Right hindlimb (tissue), 1 donor: ENCODE measurements at regions not wholly inside any gene's neighbourhood (a gene's known extent, or its start where the extent isn't known, plus 50 kb on each side); places are given as distances from the start of the nearest gene placed in this dataset.
"Not testable (repeated sequence)": the region's sequence is repeated elsewhere in the genome, so short reads cannot be mapped to it uniquely, and the experiment has no call there.

Experiments
- DNase-seq: peaks from one replicate; pipeline ENCODE4 v3.0.0-alpha.2; 2018

DNA sequence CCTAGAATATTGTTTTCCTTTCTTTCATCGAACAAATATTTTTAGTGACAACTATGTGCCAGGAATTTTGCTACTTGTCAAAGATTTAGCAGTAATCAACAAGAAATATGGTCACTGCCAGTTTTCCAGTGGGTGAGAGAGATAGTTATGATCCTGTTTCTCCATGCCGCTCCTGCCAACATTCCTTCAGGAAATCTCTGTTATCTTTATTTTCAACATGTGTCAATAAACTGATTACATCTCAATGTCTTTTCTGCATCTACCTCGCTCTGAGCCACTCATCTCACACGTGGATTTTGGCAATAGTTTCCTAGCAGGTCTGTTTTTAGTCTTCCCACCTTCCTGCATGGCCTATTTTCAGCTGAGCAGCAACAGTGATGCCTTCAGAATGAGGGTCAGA, 650.0 kb upstream of the STXBP6 start:
- no peak for DNase-seq

DNA sequence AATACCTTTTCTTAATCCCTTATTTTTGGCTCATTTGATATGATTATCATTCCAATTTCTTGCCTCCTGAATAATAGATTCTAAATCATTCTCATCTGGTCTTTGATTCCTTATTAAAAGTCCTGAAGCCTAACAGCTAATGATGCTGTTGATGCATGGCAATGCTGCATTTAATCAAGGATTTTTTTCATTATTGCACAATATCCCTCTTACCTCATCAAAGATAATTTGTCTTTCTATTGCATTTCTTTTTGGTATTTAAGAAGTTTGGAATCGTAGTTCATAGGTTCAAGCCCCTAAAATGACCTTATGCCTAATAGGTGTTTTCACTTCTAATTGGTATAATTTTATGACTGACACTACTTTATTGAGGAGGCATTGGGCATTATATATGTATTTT, 648.2 kb upstream of the STXBP6 start:
- no peak for DNase-seq

DNA sequence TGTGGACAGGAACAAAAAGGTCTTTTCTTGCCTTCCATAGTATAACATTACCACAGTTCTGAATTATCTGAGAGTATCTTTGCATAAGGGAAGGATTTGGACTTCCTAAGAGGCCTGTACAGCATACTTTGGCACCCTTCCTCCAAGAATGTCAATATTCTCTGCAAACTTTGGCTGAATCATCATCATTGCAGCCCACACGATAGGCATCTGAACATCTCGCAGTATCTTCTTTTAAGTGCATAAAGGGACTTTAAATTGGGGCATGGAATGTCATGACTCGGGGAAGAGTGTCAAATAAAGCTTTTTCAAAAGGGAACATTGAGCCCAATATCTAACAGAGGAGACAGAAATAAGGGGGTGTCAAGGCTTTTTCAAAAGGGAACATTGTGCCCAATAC, 646.2 kb upstream of the STXBP6 start:
- no peak for DNase-seq

DNA sequence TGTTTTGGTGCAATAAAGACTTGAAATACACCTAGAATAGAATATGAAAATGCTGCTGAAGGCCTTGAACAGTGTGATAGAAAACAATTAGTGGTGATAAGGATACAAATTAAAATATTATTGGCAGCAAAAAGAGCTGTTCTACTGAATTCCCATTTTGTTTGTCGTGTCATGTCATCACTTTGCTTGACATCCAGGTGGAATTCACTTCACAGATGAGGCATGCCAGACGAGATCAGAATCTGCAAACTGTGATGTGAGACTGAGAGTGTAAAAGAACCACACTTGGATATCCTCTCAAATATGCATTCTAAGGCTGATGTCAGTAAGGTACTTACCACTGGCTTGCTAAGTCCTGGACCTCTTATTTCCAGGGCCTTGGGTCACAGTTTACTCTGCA, 635.1 kb upstream of the STXBP6 start:
- DNase-seq = no peak

DNA sequence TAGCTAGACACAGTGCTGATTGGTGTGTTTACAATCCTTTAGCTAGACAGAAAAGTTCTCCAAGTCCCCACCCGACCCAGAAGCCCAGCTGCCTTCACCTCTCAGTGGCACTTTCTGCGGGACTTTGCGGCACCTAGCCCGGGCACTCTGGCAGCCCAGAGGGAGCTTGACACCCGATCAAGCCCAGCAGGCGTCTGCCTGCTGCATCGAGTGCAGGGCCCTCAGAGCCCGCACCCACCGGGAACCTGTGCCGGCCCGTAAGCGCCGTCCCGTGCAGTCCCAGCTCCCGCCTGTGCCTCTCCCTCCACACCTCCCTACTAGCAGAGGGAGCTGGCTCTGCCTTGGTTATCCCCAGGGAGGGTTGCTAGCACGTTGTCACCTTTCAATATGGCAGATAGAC, 631.0 kb upstream of the STXBP6 start:
- no peak for DNase-seq

DNA sequence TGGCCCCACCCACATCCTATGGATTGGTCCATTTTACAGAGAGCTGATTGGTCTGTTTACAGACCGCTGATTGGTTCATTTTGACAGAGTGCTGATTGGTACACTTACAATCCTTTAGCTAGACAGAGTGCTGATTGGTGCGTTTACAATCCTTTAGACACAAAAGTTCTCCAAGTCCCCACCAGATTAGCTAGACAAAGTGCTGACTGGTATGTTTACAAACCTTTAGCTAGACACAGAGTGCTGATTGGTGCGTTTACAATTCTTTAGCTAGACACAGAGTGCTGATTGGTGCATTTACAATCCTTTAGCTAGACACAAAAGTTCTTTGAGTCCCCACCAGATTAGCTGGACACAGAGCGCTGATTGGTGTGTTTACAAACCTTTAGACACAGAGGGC, 630.6 kb upstream of the STXBP6 start:
- not testable (repeated sequence) for DNase-seq

DNA sequence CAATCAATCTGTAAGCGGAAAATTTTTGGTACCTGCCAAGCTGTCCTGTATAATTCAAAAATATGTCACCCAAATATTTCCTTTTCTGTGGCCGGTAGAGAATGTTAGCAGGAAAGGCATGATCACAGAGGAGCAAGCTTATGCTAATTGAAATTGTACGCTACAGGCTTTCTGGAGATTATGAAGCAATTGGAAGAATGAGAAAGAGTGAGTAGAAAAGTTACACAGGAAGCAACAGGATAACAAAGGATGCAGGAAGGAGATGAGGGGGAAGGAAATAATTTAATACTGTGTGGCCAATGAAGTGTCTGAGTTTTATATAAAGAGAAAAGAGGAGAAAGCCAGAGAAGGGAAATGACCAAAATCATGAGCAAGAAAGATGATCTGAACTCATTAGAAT, 627.2 kb upstream of the STXBP6 start:
- no peak for DNase-seq

DNA sequence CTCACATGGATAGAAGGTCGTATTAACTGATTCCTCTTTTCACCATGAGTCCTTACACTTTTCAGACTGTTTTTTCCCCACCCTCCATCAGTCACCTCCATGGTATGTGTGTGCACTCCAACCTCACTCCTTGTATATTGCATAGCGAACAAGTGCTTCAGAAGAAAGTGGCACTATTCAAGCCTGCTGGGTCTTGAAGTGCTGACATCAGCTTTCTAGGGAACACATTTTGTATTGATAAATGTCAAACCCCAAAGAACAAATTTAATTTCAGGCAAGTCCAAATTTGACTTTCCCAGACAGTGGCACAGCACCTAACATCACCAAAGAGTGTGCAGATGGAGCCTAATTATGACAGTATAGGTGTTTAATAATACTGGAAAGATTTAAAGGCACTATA, 617.4 kb upstream of the STXBP6 start:
- DNase-seq = no peak

DNA sequence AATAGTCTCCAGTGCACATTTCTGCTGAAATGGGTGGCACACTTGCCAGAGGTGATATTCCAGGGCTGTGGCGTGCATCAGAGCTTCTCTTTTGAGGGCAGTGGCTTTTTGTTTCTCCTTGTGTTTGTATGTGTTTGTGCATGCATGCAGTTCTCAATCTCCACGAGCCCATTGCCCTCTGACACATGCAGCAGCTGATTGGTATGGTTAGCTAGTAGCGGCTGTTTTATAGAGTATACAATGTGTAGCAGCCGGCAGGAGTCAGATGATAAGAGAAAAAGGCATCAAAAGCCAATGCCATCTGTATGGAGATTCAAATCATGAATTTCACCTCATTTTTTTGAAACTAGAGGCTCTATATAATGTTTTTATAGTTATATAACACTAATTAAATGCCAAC, 616.9 kb upstream of the STXBP6 start:
- no peak for DNase-seq

DNA sequence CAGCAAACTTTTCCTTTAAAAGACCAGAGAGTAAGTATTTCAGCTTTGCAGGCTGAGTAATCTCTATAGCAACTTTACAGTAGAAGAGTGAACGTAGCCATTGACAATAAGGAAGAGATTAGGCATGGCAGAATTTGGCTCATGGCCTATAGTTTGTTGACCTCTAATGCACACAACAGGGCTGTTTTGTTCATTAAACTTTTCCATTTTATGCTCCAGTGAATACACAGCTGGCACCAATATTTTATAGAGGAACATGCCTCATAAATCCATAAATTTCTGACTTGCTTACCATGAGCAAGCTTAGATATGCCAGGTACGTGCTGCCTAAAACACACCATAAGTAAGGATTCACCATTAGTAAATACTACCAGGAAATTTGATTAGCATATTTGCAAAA, 609.0 kb upstream of the STXBP6 start:
- DNase-seq = no peak

DNA sequence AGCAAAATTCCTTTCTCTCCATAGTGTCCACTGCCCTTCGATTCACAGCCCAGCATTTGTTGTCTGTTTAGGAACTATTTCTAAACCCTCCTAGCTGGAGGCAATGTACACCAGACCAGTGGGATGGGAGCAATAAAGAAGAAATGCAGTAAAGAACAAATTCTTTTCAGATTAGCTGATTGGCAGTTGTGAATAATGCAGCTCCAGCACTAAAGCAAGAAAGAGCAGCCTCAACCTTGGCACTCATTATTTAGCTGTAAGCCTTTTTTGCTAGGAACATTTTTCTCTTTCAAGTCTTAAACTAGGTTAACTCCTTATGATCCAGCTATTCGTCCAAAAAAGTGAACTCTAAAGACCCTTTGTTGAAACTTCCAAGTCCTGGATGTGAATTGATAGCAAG, 580.5 kb upstream of the STXBP6 start:
- DNase-seq = no peak

DNA sequence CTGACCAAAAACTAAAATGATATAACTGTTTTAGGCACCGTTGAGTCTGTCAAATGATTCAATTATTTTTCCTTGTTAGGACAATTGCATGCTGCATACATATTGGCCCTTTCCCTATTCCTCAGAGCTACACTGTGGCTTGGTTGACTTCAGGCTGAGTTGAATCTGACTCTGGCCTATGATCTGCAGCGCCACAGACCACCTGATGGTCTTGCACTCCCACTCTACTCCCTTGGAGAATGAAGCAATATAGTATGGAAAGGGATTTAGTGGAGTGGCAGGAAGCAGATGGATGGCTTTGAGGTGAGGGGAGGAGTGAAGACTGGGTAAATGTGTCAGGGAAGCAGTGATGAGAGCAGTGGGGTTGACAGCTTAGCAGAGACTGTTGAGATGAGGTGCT, 579.0 kb upstream of the STXBP6 start:
- no peak for DNase-seq

DNA sequence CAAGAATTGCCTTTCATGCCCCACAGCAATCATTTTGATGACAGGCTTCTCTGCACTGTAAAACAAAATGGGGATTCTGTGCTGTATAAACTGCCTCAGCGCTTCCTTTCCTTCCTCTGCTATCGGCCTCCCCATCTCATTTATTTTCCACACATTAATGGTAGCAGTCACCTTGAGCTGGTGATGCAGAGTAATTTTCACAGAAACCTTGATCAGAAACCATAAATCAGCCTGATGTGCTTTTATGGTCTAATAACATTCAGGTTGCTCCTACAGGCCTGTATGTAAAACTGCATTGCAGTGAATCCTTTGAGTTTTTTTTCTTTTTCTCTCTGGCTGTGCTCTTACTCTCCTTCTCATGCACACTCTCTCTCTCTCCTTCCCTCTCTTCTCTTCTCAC, 578.4 kb upstream of the STXBP6 start:
- DNase-seq = no peak

DNA sequence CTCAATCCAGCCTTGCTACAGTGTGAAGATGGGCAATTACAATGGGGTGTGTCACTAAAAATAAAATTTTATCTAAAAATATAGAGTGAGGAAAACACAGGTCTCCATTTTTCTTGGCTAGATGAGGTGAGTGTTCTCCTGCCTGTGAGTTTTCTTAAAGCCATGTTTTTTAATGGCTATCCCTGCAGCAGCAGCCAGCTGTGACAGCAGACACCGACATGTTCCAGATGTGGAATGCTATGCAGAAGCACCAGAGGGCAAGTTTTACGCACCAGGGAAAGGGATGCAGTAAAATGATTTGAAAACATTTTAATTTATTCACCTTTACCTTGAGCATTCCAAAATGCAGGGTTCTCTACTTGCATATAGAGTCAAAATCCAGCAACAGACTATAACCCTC, 577.0 kb upstream of the STXBP6 start:
- DNase-seq = no peak

DNA sequence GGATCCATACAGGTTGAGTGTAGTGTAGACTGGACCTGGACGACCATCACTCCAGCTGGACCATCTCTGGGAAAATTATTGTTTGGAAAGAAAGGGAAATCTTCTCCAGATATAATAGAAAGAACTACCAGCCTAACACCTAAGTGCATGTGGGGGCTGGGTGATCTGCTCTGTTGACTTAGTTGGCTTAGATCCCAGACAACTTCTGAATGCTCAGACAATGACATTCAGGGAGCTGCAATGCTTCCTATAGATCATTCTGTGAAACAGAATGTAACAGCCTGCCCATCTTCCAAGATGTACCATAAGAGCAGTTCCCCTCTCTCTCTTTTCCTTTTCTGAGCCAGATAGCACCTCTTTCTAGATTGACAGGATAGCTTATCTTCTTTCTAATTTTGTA, 572.8 kb upstream of the STXBP6 start:
- no peak for DNase-seq

DNA sequence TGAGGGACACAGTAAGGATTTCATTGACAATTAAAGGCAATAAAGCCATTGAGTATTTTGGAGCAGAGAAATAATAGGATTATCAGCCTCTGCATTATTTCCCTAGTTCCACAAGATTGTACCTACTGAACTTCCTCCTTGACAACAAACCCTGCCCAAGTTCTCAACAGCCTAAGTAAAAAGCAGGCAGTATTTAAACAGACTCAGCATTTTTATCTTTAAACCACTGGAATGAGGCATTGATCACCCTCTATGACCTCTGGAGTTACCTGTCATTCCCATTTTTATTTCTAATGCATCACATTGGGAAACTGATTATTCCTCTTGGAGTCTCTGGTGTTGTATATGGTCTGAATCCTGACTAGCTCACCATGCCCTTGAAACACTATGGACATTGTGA, 570.6 kb upstream of the STXBP6 start:
- DNase-seq = no peak

DNA sequence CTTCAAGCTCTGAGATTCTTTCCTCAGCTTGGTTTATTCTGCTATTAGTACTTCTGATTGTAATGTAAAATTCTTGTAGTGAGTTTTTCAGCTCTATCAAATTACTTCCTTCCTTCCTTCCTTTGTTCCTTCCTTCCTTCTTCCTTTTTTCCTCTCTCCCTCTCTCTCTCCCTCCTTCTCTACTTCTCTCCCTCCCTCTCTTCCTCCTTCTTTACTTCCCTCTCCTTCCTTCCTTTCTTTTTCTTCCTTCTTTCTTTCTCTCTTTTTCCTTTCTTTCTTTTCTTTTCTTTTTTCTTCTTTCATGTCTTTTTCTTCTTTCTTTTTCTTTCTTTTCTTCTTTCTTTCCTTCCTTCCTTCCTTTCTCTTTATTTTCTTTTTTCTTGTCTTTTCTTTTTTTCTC, 565.2 kb upstream of the STXBP6 start:
- DNase-seq = no peak

DNA sequence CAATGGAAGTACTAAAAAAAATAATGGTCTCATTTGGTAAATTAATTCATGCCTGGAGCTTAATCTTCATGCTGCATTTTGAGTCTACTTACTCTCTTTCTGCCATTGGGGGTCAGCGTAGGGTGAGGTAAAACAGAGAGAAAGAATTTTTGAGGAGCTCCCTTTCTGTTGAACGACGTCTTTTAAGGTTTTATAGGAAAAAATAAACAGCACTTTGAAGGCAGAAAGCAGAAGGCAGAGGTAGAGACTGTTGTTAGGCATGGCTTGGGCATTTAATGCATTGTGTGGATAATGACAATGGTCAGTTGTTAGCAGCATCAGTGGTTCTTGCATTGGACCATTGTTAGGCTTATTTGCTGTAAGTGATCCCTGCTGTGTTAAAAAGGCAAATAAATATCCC, 557.2 kb upstream of the STXBP6 start:
- no peak for DNase-seq

DNA sequence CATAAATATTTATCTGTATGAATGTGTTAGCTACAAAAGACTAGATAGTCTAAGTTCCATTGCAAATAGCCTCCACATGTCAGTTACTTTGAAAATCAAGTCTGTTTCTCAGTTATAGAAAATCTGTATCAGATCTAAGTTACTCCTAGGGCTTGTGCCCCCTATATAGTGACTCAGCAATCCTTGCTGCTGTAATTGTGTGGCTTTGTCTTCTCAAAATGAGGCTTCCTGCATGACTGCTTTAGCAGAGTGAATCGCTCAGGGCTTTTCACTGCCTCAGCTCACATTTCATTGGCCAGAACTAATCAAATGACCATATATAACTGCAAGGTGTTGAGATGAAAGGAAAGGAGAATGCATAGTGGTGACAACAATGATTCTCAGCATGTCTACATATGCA, 552.2 kb upstream of the STXBP6 start:
- no peak for DNase-seq

DNA sequence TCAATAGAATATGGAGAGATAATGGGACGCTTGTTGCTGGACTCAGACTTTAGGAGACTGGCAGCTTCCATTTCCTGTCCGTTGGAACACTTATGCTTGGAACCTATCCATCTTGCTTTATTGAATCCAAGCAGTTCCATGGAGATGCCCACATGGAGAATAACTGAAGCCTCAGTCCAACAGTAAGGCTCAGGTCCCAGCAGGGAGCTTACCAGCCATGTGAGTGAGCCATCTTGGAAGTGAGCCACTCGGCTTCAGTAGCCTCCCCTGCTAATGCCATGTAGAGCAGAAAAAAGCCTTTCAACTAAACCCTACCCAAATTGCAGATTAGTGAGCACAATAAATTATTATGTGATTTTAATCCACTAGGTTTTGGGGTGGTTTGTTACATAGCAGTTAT, 538.8 kb upstream of the STXBP6 start:
- DNase-seq = no peak

DNA sequence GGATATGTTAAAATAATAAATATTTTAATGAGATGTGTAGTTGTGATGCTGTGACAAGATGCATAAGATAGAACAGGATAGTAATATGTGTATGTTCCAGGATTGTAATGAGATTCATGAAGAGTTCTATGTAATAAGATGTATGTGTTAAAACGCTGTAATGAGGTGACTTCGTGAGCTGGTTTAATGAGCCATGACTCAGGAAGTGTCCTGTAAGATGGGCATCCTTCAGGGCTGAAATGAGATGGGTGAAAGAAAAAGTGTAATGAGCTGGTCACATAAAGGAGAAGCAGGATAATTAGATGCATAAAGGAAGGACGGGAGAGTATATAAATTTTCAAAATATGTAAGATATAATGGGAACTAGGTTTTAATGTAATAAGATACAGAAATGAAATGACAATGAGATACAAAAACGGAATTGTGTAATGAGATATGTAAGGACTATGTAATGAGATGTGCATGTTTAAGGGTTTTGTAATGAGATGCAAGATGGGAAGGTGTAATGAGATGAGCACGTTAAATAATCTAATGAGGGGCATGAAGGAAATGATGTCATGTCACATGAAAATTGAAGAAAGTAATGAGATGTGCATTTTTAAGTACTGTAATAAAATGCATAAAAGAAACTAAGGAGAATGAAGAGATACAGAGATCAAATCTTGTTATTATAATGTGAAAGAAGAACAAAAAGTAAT, 524.8 kb upstream of the STXBP6 start:
- DNase-seq = no peak

DNA sequence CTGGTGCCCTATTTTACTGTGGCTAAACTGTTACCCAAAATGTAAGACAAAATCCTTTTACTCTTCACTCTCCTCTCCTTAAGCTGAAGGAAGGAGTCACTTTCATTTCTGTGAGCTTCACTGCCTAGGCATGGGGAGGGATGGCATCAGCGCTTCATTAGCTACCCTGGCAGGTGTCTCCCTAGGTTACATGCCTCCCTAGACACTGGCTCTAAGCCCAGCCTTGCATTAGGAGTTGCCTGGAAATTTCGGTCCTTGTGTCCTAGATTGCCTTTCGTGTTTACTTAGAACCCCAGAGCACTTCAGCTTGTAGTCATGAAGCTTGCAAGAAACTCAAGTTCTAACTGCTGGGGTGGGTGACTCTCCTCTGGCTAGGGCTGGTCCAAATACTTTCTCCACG, 520.5 kb upstream of the STXBP6 start:
- DNase-seq = no peak

DNA sequence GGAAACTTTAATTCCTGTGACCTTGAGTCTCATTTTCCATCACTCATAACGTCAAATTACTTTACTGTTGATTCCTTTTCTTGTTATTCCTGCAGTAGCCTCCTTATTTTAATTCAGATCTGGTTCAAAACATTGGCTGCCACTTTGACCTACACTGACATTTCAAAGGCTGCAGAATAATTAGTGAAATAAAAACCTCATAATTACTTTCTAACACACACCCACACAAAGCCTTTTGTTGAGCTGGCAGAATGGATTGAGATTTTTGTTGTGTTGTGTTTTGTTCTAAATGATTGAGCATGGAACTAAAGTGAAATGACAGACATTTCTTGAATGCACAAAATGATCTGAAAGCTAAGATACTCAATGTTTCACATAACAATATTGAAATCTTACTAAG, 507.5 kb upstream of the STXBP6 start:
- DNase-seq = no peak

DNA sequence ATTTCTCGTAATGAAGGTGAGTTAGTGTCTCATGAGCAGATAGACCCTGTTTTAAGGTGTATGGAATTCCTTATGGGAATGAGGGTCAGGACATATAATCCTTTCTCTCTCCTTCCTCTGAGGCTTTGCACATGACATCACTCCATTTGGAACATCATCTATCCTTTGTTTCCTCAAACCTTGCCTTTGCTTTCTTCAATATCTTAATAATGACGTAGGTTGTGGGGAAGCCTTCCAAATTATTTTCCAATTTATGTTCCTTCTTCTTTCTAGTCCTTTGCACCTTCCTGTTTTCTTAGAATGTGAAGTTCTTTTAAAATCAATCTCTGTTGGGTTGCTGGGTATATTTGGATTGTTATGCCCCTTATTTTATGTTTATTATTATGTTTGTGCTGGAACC, 502.9 kb upstream of the STXBP6 start:
- no peak for DNase-seq

DNA sequence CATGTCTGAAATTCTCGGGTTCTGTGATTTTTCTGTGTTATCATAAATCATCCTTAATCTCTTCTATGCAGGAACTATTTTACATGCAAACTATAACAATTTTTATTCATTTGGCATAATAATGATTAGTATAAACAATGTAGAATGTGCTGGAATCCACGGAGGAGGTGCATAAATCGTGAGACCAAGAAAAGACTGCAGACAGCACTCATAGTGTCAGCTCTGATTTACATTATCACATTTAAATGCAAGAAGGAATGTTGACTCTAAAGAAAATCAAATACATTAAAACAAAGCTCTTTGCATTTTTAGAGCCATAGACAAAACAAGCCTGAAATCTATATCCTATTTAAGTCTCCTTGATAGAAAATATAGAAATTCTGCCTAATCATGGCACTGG, 501.7 kb upstream of the STXBP6 start:
- no peak for DNase-seq

DNA sequence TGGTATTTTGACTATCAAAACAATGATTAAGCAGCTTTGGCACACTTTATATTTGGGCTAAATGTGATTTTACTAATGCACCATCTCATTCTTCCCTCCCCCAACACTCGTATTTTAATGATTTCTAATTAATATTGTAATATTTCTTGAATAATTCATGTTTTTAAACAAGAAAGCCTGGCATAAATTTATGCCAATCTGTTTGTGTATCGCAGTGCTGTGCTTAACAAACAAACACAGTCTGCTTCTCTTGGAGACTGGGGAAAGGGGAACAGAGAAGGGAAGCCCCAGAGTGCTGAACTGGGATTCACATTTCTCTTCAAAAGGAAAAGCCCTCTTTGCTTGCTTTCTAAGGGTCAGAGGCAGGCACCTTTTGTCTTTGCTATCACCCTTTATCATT, 496.9 kb upstream of the STXBP6 start:
- DNase-seq = no peak
